PC-9 (cell line): ENCODE measurements at regions not wholly inside any gene's neighbourhood (a gene's known extent, or its start where the extent isn't known, plus 50 kb on each side); places are given as distances from the start of the nearest gene placed in this dataset.

Experiments
- BruUV-seq: library from RNA; stranded (reverse); fragments of 400-500 nt; replicated peaks from 2 replicates; lab custom pipeline; 2021; lab: Mats Ljungman, UMichigan
- CTCF ChIA-PET: fragments of 300-600 bp; sonication (Branson Sonifier 250); formaldehyde crosslinking; loops from one replicate; lab custom pipeline; 2022; ENCODE audit warnings: antibody characterized with exemption; lab: Charles Lee
- POLR2A ChIA-PET: fragments of 300-600 bp; sonication (Branson Sonifier 250); formaldehyde crosslinking; loops from one replicate; lab custom pipeline; 2022; ENCODE audit warnings: antibody characterized with exemption; ENCODE audit not compliant: unreplicated experiment; lab: Charles Lee
- DNase-seq, 2 experiments: peaks; one replicate each; pipeline versions ENCODE4 v3.0.0 to v3.0.0-alpha.2; 2015 to 2022; ENCODE audit warnings: mixed read lengths in 1 of 2
- H2AFZ ChIP-seq: fragments of 200-600 bp; sonication (generic); 2 replicates; pipeline ENCODE4 v1.8.1; 2017; ENCODE audit warnings: antibody characterized with exemption
- H3F3A ChIP-seq: fragments of 200-600 bp; sonication (generic); 2 replicates; pipeline ENCODE4 v1.8.1; 2017; ENCODE audit warnings: antibody characterized with exemption, mild to moderate bottlenecking, low read depth; ENCODE audit not compliant: insufficient read depth
- H3K27ac ChIP-seq: fragments of 200-600 bp; sonication (generic); 2 replicates; pipeline ENCODE4 v1.6.1; 2016; ENCODE audit warnings: mixed run types
- H3K27me3 ChIP-seq: fragments of 200-600 bp; sonication (generic); 2 replicates; pipeline ENCODE4 v1.6.1; 2016; ENCODE audit warnings: low read depth, mixed run types; ENCODE audit not compliant: insufficient read depth
- H3K36me3 ChIP-seq: fragments of 200-600 bp; sonication (generic); 2 replicates; pipeline ENCODE4 v1.6.1; 2016; ENCODE audit warnings: low read depth, mixed run types
- H3K4me1 ChIP-seq: fragments of 200-600 bp; sonication (generic); replicated peaks from 2 replicates; pipeline ENCODE4 v1.6.1; 2016; ENCODE audit warnings: mixed run types; ENCODE audit not compliant: insufficient read depth
- H3K4me2 ChIP-seq: fragments of 200-600 bp; sonication (generic); 2 replicates; pipeline ENCODE4 v1.6.1; 2017; ENCODE audit warnings: mixed run types
- H3K4me3 ChIP-seq: fragments of 200-600 bp; sonication (generic); 2 replicates; pipeline ENCODE4 v1.6.1; 2016; ENCODE audit warnings: mixed run types
- H3K79me2 ChIP-seq: fragments of 200-600 bp; sonication (generic); 2 replicates; pipeline ENCODE4 v1.6.1; 2017; ENCODE audit warnings: low read depth, mixed run types
- H3K9me2 ChIP-seq: fragments of 200-600 bp; sonication (generic); 2 replicates; pipeline ENCODE4 v1.8.1; 2017; ENCODE audit warnings: mild to moderate bottlenecking; ENCODE audit not compliant: insufficient read depth
- H3K9me3 ChIP-seq: fragments of 200-600 bp; sonication (generic); 2 replicates; pipeline ENCODE4 v1.8.1; 2016; ENCODE audit warnings: low read depth; ENCODE audit not compliant: insufficient read depth
- H4K20me1 ChIP-seq: fragments of 200-600 bp; sonication (generic); 2 replicates; pipeline ENCODE4 v1.8.1; 2017; ENCODE audit not compliant: insufficient read depth
- CTCF ChIP-seq: fragments of 200-600 bp; sonication (generic); conservative IDR thresholded peaks from 2 replicates; pipeline ENCODE4 v1.6.1; 2017; ENCODE audit warnings: mixed run types, antibody characterized with exemption, mild to moderate bottlenecking, moderate library complexity
- EZH2 ChIP-seq: fragments of 200-600 bp; sonication (generic); IDR thresholded peaks from 2 replicates; pipeline ENCODE4 v1.8.0; 2017; ENCODE audit warnings: antibody characterized with exemption, low read depth
- intact Hi-C: fragments of 100-400 bp; cut with micrococcal nuclease; formaldehyde crosslinking; loops from one replicate; pipeline ENCODE4 v1.10.0; 2022; ENCODE audit not compliant: unreplicated experiment

- CTCF ChIA-PET, result no interaction called here
- no peaks in the 10 kb centered on the region; the same call in 1 of the 2 replicates for H3K9me2 ChIP-seq
- BruUV-seq, result no TSS peak
- POLR2A ChIA-PET, result no interaction called here
- no peaks in the 10 kb centered on the region for H3K27me3 ChIP-seq
- no peaks in the 10 kb centered on the region for H4K20me1 ChIP-seq
- H3F3A ChIP-seq, result no peaks in the 10 kb centered on the region
- no peaks in the 10 kb centered on the region for H3K36me3 ChIP-seq
- peaks cover 6% of the 10 kb centered on the region; the same call in 1 of the 2 replicates for H3K4me1 ChIP-seq
- no peak overlapping the region for H3K4me2 ChIP-seq
- H3K79me2 ChIP-seq, result no peaks in the 10 kb centered on the region
- H3K4me3 ChIP-seq, result no peak overlapping the region
- H2AFZ ChIP-seq, result no peak overlapping the region
- DNase-seq, result peak in 1 of 2 experiments; percentile 10
- no peak overlapping the region for H3K27ac ChIP-seq
- TF ChIP-seq EZH2 (no peak), CTCF (no peak)
- intact Hi-C loops, result no loop called here
- no peaks in the 10 kb centered on the region for H3K9me3 ChIP-seq
Measured at GRCh38 chr2:183530333-183530901, 406.2 kb downstream of the NUP35 start.

- BruUV-seq, result no TSS peak
- intact Hi-C loops, result no loop called here
- Histone ChIP-seq H4K20me1 (no peaks in the 10 kb centered on the region), H3K36me3 (no peaks in the 10 kb centered on the region), H3F3A (no peaks in the 10 kb centered on the region), H3K9me2 (no peaks in the 10 kb centered on the region), H3K4me2 (0 out of 2 replicates have a peak overlapping the region, but pooled peaks have one; percentile 12), H3K79me2 (no peaks in the 10 kb centered on the region), H3K27me3 (no peaks in the 10 kb centered on the region), H3K4me3 (no peak overlapping the region), H3K9me3 (no peaks in the 10 kb centered on the region), H2AFZ (no peak overlapping the region), H3K4me1 (peaks cover 6% of the 10 kb centered on the region; the same call in 1 of the 2 replicates), H3K27ac (no peak overlapping the region)
- ChIA-PET POLR2A (no interaction called here), CTCF (no interaction called here)
- no peak for TF ChIP-seq EZH2
- no peak for TF ChIP-seq CTCF
- peak; percentile 35 to 68 for DNase-seq
Measured at GRCh38 chr2:183532514-183532913, 408.3 kb downstream of the NUP35 start.

- peaks cover 6% of the 10 kb centered on the region; the same call in 1 of the 2 replicates for H3K4me1 ChIP-seq
- H3K4me3 ChIP-seq, result no peak overlapping the region
- H3K27ac ChIP-seq, result no peak overlapping the region
- TF ChIP-seq CTCF (no peak), EZH2 (no peak)
- H3K9me2 ChIP-seq, result no peaks in the 10 kb centered on the region
- DNase-seq, result no peak
- no peaks in the 10 kb centered on the region for H3K79me2 ChIP-seq
- POLR2A ChIA-PET, result no interaction called here
- H2AFZ ChIP-seq, result no peak overlapping the region
- H3K36me3 ChIP-seq, result no peaks in the 10 kb centered on the region
- no peaks in the 10 kb centered on the region for H3K27me3 ChIP-seq
- no peaks in the 10 kb centered on the region for H3K9me3 ChIP-seq
- H4K20me1 ChIP-seq, result no peaks in the 10 kb centered on the region
- intact Hi-C loops, result no loop called here
- H3K4me2 ChIP-seq, result no peak overlapping the region
- no peaks in the 10 kb centered on the region for H3F3A ChIP-seq
- no TSS peak for BruUV-seq
- CTCF ChIA-PET, result no interaction called here
Measured at GRCh38 chr2:183533021-183533420, 408.8 kb downstream of the NUP35 start.
